SU-DHL-6 (cell line): ENCODE measurements at regions not wholly inside any gene's neighbourhood (a gene's known extent, or its start where the extent isn't known, plus 50 kb on each side); places are given as distances from the start of the nearest gene placed in this dataset.

Experiments used
- H2AFZ ChIP-seq: fragments of 200-600 bp; sonication (generic); 2 replicates; pipeline ENCODE4 v1.6.1; 2014; ENCODE audit warnings: low read depth, mild to moderate bottlenecking, moderate library complexity, mixed read lengths, antibody characterized with exemption, low read length; ENCODE audit not compliant: severe bottlenecking
- H3F3A ChIP-seq: fragments of 200-600 bp; shearing (Covaris generic); 2 replicates; pipeline ENCODE4 v1.6.0; 2016; ENCODE audit warnings: antibody characterized with exemption, mild to moderate bottlenecking; ENCODE audit not compliant: insufficient read depth
- H3K27ac ChIP-seq: fragments of 200-600 bp; sonication (generic); 2 replicates; pipeline ENCODE4 v1.5.1; 2016; ENCODE audit warnings: low read depth, mild to moderate bottlenecking, low read length, moderate library complexity, mixed read lengths
- H3K27me3 ChIP-seq: fragments of 200-600 bp; sonication (generic), shearing (Covaris generic); 2 replicates; pipeline ENCODE4 v1.6.0; 2014; ENCODE audit warnings: mild to moderate bottlenecking, low read length
- H3K36me3 ChIP-seq: fragments of 200-600 bp; sonication (generic); 2 replicates; pipeline ENCODE4 v1.6.1; 2014; ENCODE audit warnings: mild to moderate bottlenecking, low read length, mixed read lengths
- H3K4me2 ChIP-seq: fragments of 300-600, 200-600 bp; shearing (Covaris generic), sonication (generic); 2 replicates; pipeline ENCODE4 v1.6.0; 2014; ENCODE audit warnings: low read length, low read depth, mild to moderate bottlenecking; ENCODE audit not compliant: poor library complexity, severe bottlenecking
- H3K4me3 ChIP-seq: fragments of 200-600 bp; sonication (generic); 2 replicates; pipeline ENCODE4 v1.5.1; 2014; ENCODE audit warnings: antibody characterized with exemption, low read length, mild to moderate bottlenecking, mixed read lengths; ENCODE audit not compliant: insufficient read depth, poor library complexity, severe bottlenecking
- H3K79me2 ChIP-seq: fragments of 200-600 bp; sonication (generic); 2 replicates; pipeline ENCODE4 v1.6.1; 2014; ENCODE audit warnings: mild to moderate bottlenecking, low read length, moderate library complexity; ENCODE audit not compliant: insufficient read depth
- H3K9ac ChIP-seq: fragments of 200-600 bp; sonication (generic); 2 replicates; pipeline ENCODE4 v1.7.0; 2014; ENCODE audit warnings: mild to moderate bottlenecking, low read length
- H3K9me2 ChIP-seq: fragments of 200-600 bp; sonication (generic); replicated peaks from 2 replicates; pipeline ENCODE4 v1.6.1; 2014; ENCODE audit warnings: low read length; ENCODE audit not compliant: insufficient read depth
- H3K9me3 ChIP-seq: fragments of 200-600 bp; sonication (generic); 2 replicates; pipeline ENCODE4 v1.6.1; 2014; ENCODE audit warnings: low read length, mixed read lengths; ENCODE audit not compliant: insufficient read depth
- H4K20me1 ChIP-seq: fragments of 200-600 bp; sonication (generic); 2 replicates; pipeline ENCODE4 v1.6.1; 2014; ENCODE audit warnings: low read depth, mild to moderate bottlenecking, antibody characterized with exemption, low read length, moderate library complexity, mixed read lengths
- EZH2phosphoT487 ChIP-seq: fragments of 200-600 bp; sonication (generic), shearing (Covaris generic); conservative IDR thresholded peaks from 2 replicates; pipeline ENCODE4 v1.6.1; 2018; ENCODE audit warnings: mild to moderate bottlenecking, antibody characterized with exemption, low read length, moderate library complexity, mixed read lengths
- TF ChIP-seq, protein P1 (sequence below): fragments of 200-600 bp; sonication (generic); IDR thresholded peaks from one replicate; pipeline ENCODE4 v1.5.1; 2017; ENCODE audit warnings: antibody characterized with exemption, mild to moderate bottlenecking, low read length, moderate library complexity; ENCODE audit not compliant: insufficient read depth, poor library complexity, severe bottlenecking

DNA sequence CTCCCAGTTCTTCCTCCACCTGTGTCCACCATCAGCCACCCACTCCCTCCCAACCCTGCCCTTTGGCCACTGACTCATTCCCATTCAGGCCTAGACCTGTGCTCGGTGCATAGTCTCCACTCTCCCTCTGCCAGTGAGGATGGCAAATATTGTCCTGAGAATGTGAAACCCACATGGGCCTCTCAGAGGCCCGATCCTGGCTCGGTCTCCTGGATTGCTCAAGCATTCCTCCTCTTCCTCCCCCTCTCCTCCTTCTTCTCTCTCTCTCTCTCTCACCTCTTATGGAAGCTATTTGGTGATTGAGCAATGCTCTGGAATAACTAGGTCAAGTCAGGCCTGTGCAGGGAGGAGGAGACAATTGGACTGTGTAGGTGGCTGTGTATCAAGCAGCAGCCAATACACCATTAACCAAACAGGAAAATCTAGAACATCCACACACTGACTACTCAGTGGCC lies 99.9 kb downstream of the KLF4 start:
- Histone ChIP-seq H3K9ac (no peak overlapping the region), H3K9me3 (no peaks in the 10 kb centered on the region), H3K79me2 (no peaks in the 10 kb centered on the region), H4K20me1 (no peaks in the 10 kb centered on the region), H2AFZ (no peak overlapping the region), H3F3A (no peaks in the 10 kb centered on the region), H3K4me3 (no peak overlapping the region), H3K4me2 (no peak overlapping the region), H3K9me2 (no peaks in the 10 kb centered on the region), H3K36me3 (no peaks in the 10 kb centered on the region), H3K27ac (no peak overlapping the region), H3K27me3 (no peaks in the 10 kb centered on the region)
- TF ChIP-seq EZH2phosphoT487: no peak
- TF ChIP-seq, protein P1, sequence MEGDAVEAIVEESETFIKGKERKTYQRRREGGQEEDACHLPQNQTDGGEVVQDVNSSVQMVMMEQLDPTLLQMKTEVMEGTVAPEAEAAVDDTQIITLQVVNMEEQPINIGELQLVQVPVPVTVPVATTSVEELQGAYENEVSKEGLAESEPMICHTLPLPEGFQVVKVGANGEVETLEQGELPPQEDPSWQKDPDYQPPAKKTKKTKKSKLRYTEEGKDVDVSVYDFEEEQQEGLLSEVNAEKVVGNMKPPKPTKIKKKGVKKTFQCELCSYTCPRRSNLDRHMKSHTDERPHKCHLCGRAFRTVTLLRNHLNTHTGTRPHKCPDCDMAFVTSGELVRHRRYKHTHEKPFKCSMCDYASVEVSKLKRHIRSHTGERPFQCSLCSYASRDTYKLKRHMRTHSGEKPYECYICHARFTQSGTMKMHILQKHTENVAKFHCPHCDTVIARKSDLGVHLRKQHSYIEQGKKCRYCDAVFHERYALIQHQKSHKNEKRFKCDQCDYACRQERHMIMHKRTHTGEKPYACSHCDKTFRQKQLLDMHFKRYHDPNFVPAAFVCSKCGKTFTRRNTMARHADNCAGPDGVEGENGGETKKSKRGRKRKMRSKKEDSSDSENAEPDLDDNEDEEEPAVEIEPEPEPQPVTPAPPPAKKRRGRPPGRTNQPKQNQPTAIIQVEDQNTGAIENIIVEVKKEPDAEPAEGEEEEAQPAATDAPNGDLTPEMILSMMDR: no peak

DNA sequence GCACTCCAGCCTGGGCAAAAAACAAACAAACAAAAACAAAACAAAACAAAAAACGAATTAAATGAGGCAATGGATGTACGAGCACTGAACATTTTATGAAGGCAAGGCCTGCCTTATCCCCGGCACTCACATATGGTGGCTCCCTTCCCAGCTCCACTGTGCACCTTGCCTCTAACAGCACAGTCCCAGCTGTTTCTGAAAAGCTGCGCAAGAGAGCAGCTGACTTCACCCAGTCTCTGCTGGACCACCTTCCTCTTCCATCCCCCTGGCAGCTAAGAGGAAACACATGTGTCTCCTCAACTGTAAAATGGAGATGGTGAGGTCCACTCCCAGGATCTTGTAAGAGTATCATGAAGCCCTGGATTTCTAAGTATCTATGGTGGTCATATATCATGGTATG lies 100.7 kb downstream of the KLF4 start:
- Histone ChIP-seq H3K79me2 (no peaks in the 10 kb centered on the region), H2AFZ (no peak overlapping the region), H3K36me3 (no peaks in the 10 kb centered on the region), H3K9ac (no peak overlapping the region), H3K4me3 (no peak overlapping the region), H3K9me2 (no peaks in the 10 kb centered on the region), H3K27ac (no peak overlapping the region), H3K27me3 (no peaks in the 10 kb centered on the region), H3K4me2 (no peak overlapping the region), H3K9me3 (no peaks in the 10 kb centered on the region), H3F3A (no peaks in the 10 kb centered on the region), H4K20me1 (no peaks in the 10 kb centered on the region)
- TF ChIP-seq EZH2phosphoT487: no peak
- TF ChIP-seq, protein P1: no peak

DNA sequence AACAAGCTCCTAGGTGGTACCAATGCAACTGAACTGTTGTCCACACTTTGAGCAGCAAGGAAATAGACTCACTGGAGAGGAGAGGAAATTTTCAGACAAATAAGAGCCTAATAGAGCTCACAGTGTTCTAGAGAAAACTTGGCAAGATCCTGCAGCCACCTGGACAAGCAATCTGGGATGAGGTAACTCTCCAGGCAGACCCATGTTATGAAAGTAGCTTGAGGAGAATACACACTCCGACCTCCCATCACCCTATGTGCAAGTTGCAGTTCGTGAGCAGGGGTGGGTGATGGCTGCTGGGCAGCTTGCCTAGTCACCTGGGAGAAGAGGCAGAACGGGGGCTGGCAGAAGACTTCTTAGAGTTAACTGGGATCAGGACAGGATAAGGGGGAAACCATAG lies 102.2 kb downstream of the KLF4 start:
- Histone ChIP-seq H3K4me2 (no peak overlapping the region), H3F3A (no peaks in the 10 kb centered on the region), H3K27me3 (no peaks in the 10 kb centered on the region), H3K36me3 (no peaks in the 10 kb centered on the region), H3K9ac (no peak overlapping the region), H3K9me3 (no peaks in the 10 kb centered on the region), H3K9me2 (no peaks in the 10 kb centered on the region), H3K27ac (no peak overlapping the region), H2AFZ (no peak overlapping the region), H3K4me3 (no peak overlapping the region), H3K79me2 (no peaks in the 10 kb centered on the region), H4K20me1 (no peaks in the 10 kb centered on the region)
- TF ChIP-seq, protein P1: no peak
- no peak for TF ChIP-seq EZH2phosphoT487

DNA sequence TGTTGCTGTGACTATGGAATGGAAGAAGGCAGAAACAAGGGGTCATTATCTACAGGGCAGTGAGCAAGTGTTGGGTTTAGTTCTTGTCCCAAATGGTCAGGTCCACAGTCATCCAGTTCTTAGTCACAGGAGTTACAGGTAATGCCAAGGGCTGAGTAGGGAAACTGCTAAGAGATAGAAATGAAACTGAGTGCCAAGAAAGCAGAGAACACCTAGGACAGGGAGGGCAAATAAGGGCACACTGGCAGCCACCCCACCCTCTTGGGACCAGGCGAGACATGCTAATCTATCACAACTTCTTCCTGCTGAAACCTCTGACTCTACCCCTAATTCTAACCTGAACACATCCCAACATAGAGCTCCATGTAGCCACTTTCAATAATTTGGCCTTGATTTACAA lies 103.2 kb downstream of the KLF4 start:
- H3K27me3 ChIP-seq: no peaks in the 10 kb centered on the region
- no peaks in the 10 kb centered on the region for H4K20me1 ChIP-seq
- no peak overlapping the region for H3K4me3 ChIP-seq
- no peak overlapping the region for H3K4me2 ChIP-seq
- no peaks in the 10 kb centered on the region for H3K36me3 ChIP-seq
- H3K27ac ChIP-seq: no peak overlapping the region
- no peaks in the 10 kb centered on the region for H3K9me2 ChIP-seq
- H2AFZ ChIP-seq: no peak overlapping the region
- no peaks in the 10 kb centered on the region for H3F3A ChIP-seq
- TF ChIP-seq, protein P1: no peak
- TF ChIP-seq EZH2phosphoT487: no peak
- no peak overlapping the region for H3K9ac ChIP-seq
- H3K79me2 ChIP-seq: no peaks in the 10 kb centered on the region
- no peaks in the 10 kb centered on the region for H3K9me3 ChIP-seq
